Dendritic cell treated with granulocyte-macrophage colony-stimulating factor and Interleukin-4, amounts not matched to agents 40 ng/mL and 50 ng/mL, for 4 days (primary cell): ENCODE measurements at regions not wholly inside any gene's neighbourhood (a gene's known extent, or its start where the extent isn't known, plus 50 kb on each side); places are given as distances from the start of the nearest gene placed in this dataset.

Experiments used
- H3K27ac Mint-ChIP-seq: one replicate; pipeline ENCODE4 v1.8.0; 2022; ENCODE audit warnings: mild to moderate bottlenecking, mixed read lengths
- H3K27me3 Mint-ChIP-seq: one replicate; pipeline ENCODE4 v1.8.0; 2022; ENCODE audit warnings: mild to moderate bottlenecking, mixed read lengths
- H3K36me3 Mint-ChIP-seq: one replicate; pipeline ENCODE4 v1.8.0; 2022; ENCODE audit warnings: low read depth, mixed read lengths
- H3K4me1 Mint-ChIP-seq: one replicate; pipeline ENCODE4 v1.8.0; 2022; ENCODE audit warnings: low read depth, mixed read lengths
- H3K4me3 Mint-ChIP-seq: one replicate; pipeline ENCODE4 v1.8.0; 2022; ENCODE audit warnings: mild to moderate bottlenecking, moderate library complexity, mixed read lengths
- H3K9me3 Mint-ChIP-seq: one replicate; pipeline ENCODE4 v1.8.0; 2022; ENCODE audit warnings: mixed read lengths
- intact Hi-C: fragments of 100-400 bp; cut with micrococcal nuclease; formaldehyde crosslinking; loops from one replicate; pipeline ENCODE4 v1.15.0; 2022

DNA sequence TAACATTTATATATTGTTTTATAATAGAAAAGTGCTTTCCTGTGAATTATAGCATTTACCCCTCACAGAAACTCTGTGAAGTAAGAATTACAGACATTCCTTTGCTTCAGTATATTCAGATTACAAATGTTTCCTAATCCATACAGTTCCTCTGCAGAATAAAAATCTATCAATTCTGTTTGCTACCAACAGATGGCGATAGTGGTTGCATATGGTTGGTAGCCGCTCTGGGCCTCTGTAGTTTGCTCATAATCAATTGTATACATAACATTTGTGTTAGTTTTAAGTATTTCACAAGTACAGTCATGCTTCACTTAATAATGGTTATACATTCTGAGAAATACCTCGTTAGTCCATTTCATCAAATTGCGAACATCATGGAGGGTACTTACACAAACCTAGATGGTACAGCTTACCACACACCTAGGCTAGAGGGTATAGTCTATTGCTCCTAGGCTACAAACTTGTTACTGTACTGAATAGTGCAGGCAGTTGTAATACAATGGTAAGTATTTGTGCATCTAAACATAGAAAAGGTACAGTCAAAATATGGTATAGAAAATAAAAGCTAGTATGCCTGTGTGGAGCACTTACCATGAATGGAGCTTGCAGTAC lies 94.4 kb upstream of the STEAP4 start:
- intact Hi-C loops: no loop called here
- Mint-ChIP-seq H3K4me1 (peaks cover 11% of the 10 kb centered on the region), H3K27ac (no peak overlapping the region), H3K4me3 (no peak overlapping the region), H3K36me3 (no peaks in the 10 kb centered on the region), H3K27me3 (no peaks in the 10 kb centered on the region), H3K9me3 (no peaks in the 10 kb centered on the region)

GRCh38 chr7:88399696-88400240 lies 93.1 kb upstream of the STEAP4 start:
- intact Hi-C loops: no loop called here
- H3K27me3 Mint-ChIP-seq: no peaks in the 10 kb centered on the region
- no peak overlapping the region for H3K27ac Mint-ChIP-seq
- no peaks in the 10 kb centered on the region for H3K9me3 Mint-ChIP-seq
- no peaks in the 10 kb centered on the region for H3K36me3 Mint-ChIP-seq
- H3K4me1 Mint-ChIP-seq: peaks cover 17% of the 10 kb centered on the region
- no peak overlapping the region for H3K4me3 Mint-ChIP-seq

DNA sequence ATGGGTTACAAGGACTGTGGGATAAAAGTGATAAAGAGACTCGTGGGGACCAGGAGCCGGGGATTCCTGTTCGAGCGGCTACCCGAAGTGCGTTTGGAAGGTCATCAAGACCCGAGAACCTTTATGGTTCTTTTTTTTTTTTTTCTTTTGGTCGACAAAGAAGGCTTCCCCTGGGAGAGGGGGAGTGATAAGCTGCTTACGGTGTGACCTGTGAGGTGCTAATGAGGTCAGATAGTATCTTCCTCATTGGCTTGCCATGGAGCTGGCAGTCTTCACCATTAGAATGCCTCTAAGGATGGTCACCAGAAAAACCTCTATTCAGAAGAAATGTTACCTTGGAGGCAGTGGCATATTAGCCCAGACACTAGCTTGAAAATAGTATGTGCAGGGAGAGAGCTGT lies 92.3 kb upstream of the STEAP4 start:
- Mint-ChIP-seq H3K27me3 (no peaks in the 10 kb centered on the region), H3K36me3 (no peaks in the 10 kb centered on the region), H3K4me3 (no peak overlapping the region), H3K4me1 (peaks cover 17% of the 10 kb centered on the region), H3K27ac (no peak overlapping the region), H3K9me3 (no peaks in the 10 kb centered on the region)
- intact Hi-C loops: no loop called here

GRCh38 chr7:88398459-88398858 lies 91.8 kb upstream of the STEAP4 start:
- Mint-ChIP-seq H3K27me3 (no peaks in the 10 kb centered on the region), H3K36me3 (no peaks in the 10 kb centered on the region), H3K9me3 (no peaks in the 10 kb centered on the region), H3K4me1 (peaks cover 17% of the 10 kb centered on the region), H3K27ac (no peak overlapping the region), H3K4me3 (no peak overlapping the region)
- intact Hi-C loops: no loop called here

DNA sequence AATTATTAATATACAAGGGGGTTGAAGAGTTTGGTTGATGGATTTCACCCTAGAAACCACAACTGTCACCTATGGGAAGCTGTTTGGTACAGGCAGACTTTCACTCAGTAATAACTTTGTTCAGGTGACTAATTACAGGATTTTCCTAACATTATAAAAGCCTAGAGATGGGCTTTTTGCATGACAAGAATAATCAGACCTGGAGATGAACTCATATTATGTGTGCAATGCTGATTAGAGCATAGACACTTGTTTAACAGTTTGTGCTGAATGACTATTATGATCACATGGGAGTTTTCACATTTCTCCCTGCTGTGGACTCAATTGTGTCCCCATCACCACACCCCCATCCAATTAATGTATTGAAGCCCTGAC lies 90.2 kb upstream of the STEAP4 start:
- intact Hi-C loops: no loop called here
- Mint-ChIP-seq H3K9me3 (no peaks in the 10 kb centered on the region), H3K27ac (peak overlapping the region; percentile 44), H3K36me3 (no peaks in the 10 kb centered on the region), H3K27me3 (no peaks in the 10 kb centered on the region), H3K4me3 (no peak overlapping the region), H3K4me1 (peaks cover 22% of the 10 kb centered on the region)

DNA sequence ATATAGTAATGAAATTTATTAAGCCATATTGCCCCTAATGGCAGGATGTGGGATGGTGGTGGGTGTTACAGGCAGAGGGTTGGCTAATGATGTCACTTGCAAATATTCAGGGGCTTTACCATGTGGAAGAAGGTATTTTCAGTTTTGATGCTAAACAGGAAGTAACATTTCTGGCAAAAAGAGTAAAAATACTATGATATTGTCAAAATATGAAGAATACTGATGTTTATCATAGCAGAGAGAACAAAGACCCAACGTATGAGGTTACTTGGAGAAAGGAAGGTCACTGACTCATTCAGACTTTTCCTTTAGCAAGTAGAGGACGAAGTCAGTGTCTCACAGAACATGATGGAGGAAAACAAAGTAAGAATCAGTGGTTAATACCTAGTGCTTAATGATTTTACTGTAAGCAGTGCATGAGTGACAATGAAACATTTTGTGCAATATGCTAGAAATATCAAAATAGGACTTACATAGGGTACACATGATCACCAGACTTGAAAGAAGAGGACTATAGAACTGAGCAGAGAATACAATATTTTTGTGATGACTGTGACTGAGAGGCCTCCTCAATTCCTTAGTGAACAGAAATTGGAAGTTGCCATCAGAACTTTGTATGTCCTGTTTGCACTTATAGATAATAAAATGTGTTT lies 89.7 kb upstream of the STEAP4 start:
- Mint-ChIP-seq H3K36me3 (no peaks in the 10 kb centered on the region), H3K27me3 (no peaks in the 10 kb centered on the region), H3K4me3 (no peak overlapping the region), H3K4me1 (peaks cover 22% of the 10 kb centered on the region), H3K27ac (no peak overlapping the region), H3K9me3 (no peaks in the 10 kb centered on the region)
- intact Hi-C loops: no loop called here

- no peaks in the 10 kb centered on the region for H3K27me3 Mint-ChIP-seq
- intact Hi-C loops: no loop called here
- H3K36me3 Mint-ChIP-seq: no peaks in the 10 kb centered on the region
- H3K27ac Mint-ChIP-seq: no peak overlapping the region
- no peaks in the 10 kb centered on the region for H3K9me3 Mint-ChIP-seq
- no peak overlapping the region for H3K4me3 Mint-ChIP-seq
- H3K4me1 Mint-ChIP-seq: peaks cover 22% of the 10 kb centered on the region
These were observed 89.0 kb upstream of the STEAP4 start for GRCh38 chr7:88395715-88396114.

- Mint-ChIP-seq H3K4me1 (peaks cover 36% of the 10 kb centered on the region), H3K36me3 (no peaks in the 10 kb centered on the region), H3K27ac (no peak overlapping the region), H3K9me3 (peaks cover 9% of the 10 kb centered on the region), H3K4me3 (no peak overlapping the region), H3K27me3 (no peaks in the 10 kb centered on the region)
- intact Hi-C loops: no loop called here
These were observed 84.6 kb upstream of the STEAP4 start for GRCh38 chr7:88391247-88391646.

DNA sequence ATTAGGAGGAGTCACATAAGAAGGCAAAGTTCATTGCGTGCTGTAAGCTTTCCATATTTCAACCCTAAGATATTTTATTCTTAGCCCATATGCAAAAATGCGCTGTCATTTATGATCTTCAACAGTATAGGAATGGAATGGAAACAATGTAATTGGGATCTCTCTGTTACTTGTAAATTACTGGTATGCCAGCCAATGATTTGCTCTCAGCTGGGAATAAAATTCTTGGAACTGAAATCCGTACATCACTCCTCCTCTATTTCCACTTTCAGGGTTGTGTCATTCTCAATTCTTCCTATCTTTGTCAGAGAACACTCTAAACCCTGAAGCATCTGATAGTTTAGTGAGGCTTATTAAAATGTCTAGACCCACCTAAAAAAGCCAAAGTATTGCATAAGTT lies 80.7 kb upstream of the STEAP4 start:
- Mint-ChIP-seq H3K4me1 (peaks cover 23% of the 10 kb centered on the region), H3K36me3 (no peaks in the 10 kb centered on the region), H3K27me3 (no peaks in the 10 kb centered on the region), H3K27ac (no peak overlapping the region), H3K4me3 (no peak overlapping the region), H3K9me3 (peaks cover 26% of the 10 kb centered on the region)
- intact Hi-C loops: no loop called here

GRCh38 chr7:88386665-88387156 lies 80.0 kb upstream of the STEAP4 start:
- peaks cover 26% of the 10 kb centered on the region for H3K9me3 Mint-ChIP-seq
- H3K36me3 Mint-ChIP-seq: no peaks in the 10 kb centered on the region
- intact Hi-C loops: no loop called here
- H3K4me1 Mint-ChIP-seq: peaks cover 23% of the 10 kb centered on the region
- no peak overlapping the region for H3K4me3 Mint-ChIP-seq
- no peak overlapping the region for H3K27ac Mint-ChIP-seq
- H3K27me3 Mint-ChIP-seq: no peaks in the 10 kb centered on the region

DNA sequence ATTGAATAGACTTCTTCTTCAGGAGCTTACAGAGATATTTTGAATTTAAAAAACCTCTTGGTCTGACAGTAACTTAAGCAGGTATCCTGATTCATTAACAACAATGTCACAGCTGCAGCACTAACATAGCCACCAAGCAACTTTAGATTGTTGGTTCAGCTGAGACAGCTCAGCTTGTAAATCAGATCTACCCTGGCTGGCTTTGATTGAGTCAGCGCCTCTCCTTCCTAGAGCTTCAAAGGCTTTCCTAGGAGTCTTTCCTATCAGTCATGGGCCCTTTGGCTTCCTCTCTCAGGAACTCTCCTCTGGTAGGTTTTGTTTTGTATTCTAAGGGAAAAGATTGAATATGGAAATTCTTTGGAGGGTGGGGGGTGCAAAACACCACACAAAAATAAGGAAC lies 70.7 kb upstream of the STEAP4 start:
- no peaks in the 10 kb centered on the region for H3K36me3 Mint-ChIP-seq
- no peaks in the 10 kb centered on the region for H3K4me1 Mint-ChIP-seq
- H3K27me3 Mint-ChIP-seq: no peaks in the 10 kb centered on the region
- intact Hi-C loops: no loop called here
- H3K9me3 Mint-ChIP-seq: peaks cover 9% of the 10 kb centered on the region
- no peak overlapping the region for H3K27ac Mint-ChIP-seq
- no peak overlapping the region for H3K4me3 Mint-ChIP-seq

DNA sequence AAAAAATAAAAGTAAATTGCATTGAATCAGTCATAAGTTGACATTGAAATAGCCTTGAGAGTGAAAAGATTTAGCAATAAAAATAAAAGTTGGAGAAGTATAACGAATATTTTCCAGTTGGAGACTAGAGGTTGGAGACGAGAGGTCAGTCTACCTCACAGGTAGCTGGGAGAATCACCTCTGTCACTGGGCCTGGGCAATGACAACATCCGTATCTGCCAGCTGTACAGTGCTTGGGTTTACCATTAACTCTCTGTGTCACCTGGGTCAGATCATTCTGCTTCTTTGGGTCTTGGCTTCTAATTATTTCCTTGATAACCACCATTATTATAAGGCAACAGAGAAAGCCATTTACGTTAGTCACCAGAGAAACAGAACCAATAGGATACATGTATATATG lies 62.0 kb upstream of the STEAP4 start:
- intact Hi-C loops: no loop called here
- no peak overlapping the region for H3K27ac Mint-ChIP-seq
- no peak overlapping the region for H3K4me3 Mint-ChIP-seq
- no peaks in the 10 kb centered on the region for H3K36me3 Mint-ChIP-seq
- H3K9me3 Mint-ChIP-seq: no peaks in the 10 kb centered on the region
- no peaks in the 10 kb centered on the region for H3K27me3 Mint-ChIP-seq
- no peaks in the 10 kb centered on the region for H3K4me1 Mint-ChIP-seq

DNA sequence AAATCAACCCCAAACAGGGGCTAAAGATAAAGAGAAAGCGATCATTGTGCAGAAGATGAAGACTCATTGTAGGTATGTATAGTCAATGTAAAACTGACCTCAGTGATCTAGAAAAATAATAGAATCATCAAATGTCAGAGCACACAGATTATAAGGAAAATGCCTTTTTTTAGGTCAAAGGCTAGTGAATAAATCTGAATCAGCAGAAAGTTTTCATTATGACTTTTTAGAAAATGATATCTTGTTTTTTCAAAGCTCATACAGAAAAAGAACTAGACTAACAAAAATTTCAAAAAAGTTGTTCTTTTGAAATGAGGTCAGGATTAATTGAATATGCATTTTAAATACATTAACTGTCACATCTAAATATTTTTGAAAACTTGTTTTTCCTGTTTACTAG lies 60.2 kb upstream of the STEAP4 start:
- Mint-ChIP-seq H3K27me3 (no peaks in the 10 kb centered on the region), H3K27ac (no peak overlapping the region), H3K9me3 (no peaks in the 10 kb centered on the region), H3K36me3 (no peaks in the 10 kb centered on the region), H3K4me3 (no peak overlapping the region), H3K4me1 (no peaks in the 10 kb centered on the region)
- intact Hi-C loops: no loop called here

- intact Hi-C loops: no loop called here
- no peaks in the 10 kb centered on the region for H3K9me3 Mint-ChIP-seq
- H3K27ac Mint-ChIP-seq: no peak overlapping the region
- H3K4me1 Mint-ChIP-seq: peaks cover 7% of the 10 kb centered on the region
- H3K27me3 Mint-ChIP-seq: no peaks in the 10 kb centered on the region
- H3K36me3 Mint-ChIP-seq: no peaks in the 10 kb centered on the region
- no peak overlapping the region for H3K4me3 Mint-ChIP-seq
These were observed 57.2 kb upstream of the STEAP4 start for GRCh38 chr7:88363869-88364268.

- no peaks in the 10 kb centered on the region for H3K36me3 Mint-ChIP-seq
- no peak overlapping the region for H3K4me3 Mint-ChIP-seq
- H3K27me3 Mint-ChIP-seq: no peaks in the 10 kb centered on the region
- H3K27ac Mint-ChIP-seq: no peak overlapping the region
- H3K4me1 Mint-ChIP-seq: peaks cover 7% of the 10 kb centered on the region
- intact Hi-C loops: no loop called here
- no peaks in the 10 kb centered on the region for H3K9me3 Mint-ChIP-seq
These were observed 56.6 kb upstream of the STEAP4 start for GRCh38 chr7:88363249-88363648.
